ENCODE measurements at regions not wholly inside any gene's neighbourhood (a gene's known extent, or its start where the extent isn't known, plus 50 kb on each side); places are given as distances from the start of the nearest gene placed in this dataset.

GRCh38 chr2:866887-867286, 83.8 kb upstream of the SNTG2 start:
- H3K4me3 ChIP-seq (ENCODE audit: low read depth, low read length) = no peak overlapping the region
- no peak for DNase-seq (ENCODE audit: low read depth)
- in situ Hi-C loops (cut with HindIII; ENCODE audit: low sequenced_read_pairs) = no loop called here
- TF ChIP-seq CTCF (IDR thresholded peaks at IDR 0.05; ENCODE audit: low read depth, low read length, missing control alignments) = no peak

- no peak overlapping the region for H3K4me3 ChIP-seq (ENCODE audit: low read depth, low read length)
- in situ Hi-C loops (cut with HindIII; ENCODE audit: low sequenced_read_pairs) = no loop called here
- no peak for DNase-seq (ENCODE audit: low read depth)
- TF ChIP-seq CTCF (IDR thresholded peaks at IDR 0.05; ENCODE audit: low read depth, low read length, missing control alignments) = no peak
These were observed 84.5 kb upstream of the SNTG2 start for GRCh38 chr2:866009-866680.

GRCh38 chr2:864501-865106, 86.0 kb upstream of the SNTG2 start:
- DNase-seq (ENCODE audit: low read depth) = no peak
- in situ Hi-C loops (cut with HindIII; ENCODE audit: low sequenced_read_pairs) = no loop called here
- TF ChIP-seq CTCF (IDR thresholded peaks at IDR 0.05; ENCODE audit: low read depth, low read length, missing control alignments) = no peak
- H3K4me3 ChIP-seq (ENCODE audit: low read depth, low read length) = no peak overlapping the region

- TF ChIP-seq CTCF (IDR thresholded peaks at IDR 0.05; ENCODE audit: low read depth, low read length, missing control alignments) = no peak
- in situ Hi-C loops (cut with HindIII; ENCODE audit: low sequenced_read_pairs) = no loop called here
- H3K4me3 ChIP-seq (ENCODE audit: low read depth, low read length) = no peak overlapping the region
- no peak for DNase-seq (ENCODE audit: low read depth)
These were observed 86.8 kb upstream of the SNTG2 start for GRCh38 chr2:863732-864450.

GRCh38 chr2:862731-863466, 87.8 kb upstream of the SNTG2 start:
- TF ChIP-seq CTCF (IDR thresholded peaks at IDR 0.05; ENCODE audit: low read depth, low read length, missing control alignments) = no peak
- H3K4me3 ChIP-seq (ENCODE audit: low read depth, low read length) = no peak overlapping the region
- in situ Hi-C loops (cut with HindIII; ENCODE audit: low sequenced_read_pairs) = no loop called here
- DNase-seq (ENCODE audit: low read depth) = no peak

GRCh38 chr2:862355-862687, 88.3 kb upstream of the SNTG2 start:
- H3K4me3 ChIP-seq (ENCODE audit: low read depth, low read length) = no peak overlapping the region
- no peak for DNase-seq (ENCODE audit: low read depth)
- in situ Hi-C loops (cut with HindIII; ENCODE audit: low sequenced_read_pairs) = no loop called here
- no peak for TF ChIP-seq CTCF (IDR thresholded peaks at IDR 0.05; ENCODE audit: low read depth, low read length, missing control alignments)

All from astrocyte of the cerebellum (primary cell).